ENCODE measurements at regions not wholly inside any gene's neighbourhood (a gene's known extent, or its start where the extent isn't known, plus 50 kb on each side); places are given as distances from the start of the nearest gene placed in this dataset.
"Not testable (repeated sequence)": the region's sequence is repeated elsewhere in the genome, so short reads cannot be mapped to it uniquely, and the experiment has no call there.

DNA sequence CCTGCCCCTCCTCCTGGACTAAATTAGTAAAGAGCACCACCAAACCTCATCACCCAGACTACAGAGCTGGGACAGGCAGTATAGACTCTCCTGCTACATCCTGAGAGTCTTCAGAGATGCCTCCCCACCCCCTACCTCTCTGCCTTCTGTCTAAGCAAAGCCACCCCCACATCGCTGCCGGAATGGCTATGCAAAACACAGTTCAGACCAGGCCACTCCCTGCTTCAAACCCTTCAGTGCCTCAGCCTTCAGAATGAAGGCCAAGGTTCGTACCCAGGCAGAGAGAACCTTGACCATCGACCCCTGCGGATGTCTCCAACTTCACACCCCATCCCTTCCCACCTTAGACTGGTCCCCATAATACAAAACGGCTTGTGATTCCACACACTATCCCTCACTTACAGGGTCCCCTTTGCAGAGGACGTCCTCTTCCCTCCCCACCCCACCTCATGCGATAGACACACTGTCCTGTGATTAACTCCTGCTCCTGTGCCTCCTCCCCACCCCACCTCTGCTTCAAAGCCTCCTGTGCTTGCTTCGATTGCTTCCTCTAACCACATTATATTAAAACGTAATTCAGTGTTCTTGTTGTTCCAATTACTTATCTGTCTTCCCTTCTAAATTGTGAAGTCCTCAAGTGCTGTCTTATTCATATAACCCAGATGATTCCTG lies 175.3 kb downstream of the UACA start:
- no peak overlapping the region for H3K9ac ChIP-seq
- TF ChIP-seq, protein P1, sequence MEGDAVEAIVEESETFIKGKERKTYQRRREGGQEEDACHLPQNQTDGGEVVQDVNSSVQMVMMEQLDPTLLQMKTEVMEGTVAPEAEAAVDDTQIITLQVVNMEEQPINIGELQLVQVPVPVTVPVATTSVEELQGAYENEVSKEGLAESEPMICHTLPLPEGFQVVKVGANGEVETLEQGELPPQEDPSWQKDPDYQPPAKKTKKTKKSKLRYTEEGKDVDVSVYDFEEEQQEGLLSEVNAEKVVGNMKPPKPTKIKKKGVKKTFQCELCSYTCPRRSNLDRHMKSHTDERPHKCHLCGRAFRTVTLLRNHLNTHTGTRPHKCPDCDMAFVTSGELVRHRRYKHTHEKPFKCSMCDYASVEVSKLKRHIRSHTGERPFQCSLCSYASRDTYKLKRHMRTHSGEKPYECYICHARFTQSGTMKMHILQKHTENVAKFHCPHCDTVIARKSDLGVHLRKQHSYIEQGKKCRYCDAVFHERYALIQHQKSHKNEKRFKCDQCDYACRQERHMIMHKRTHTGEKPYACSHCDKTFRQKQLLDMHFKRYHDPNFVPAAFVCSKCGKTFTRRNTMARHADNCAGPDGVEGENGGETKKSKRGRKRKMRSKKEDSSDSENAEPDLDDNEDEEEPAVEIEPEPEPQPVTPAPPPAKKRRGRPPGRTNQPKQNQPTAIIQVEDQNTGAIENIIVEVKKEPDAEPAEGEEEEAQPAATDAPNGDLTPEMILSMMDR (IDR thresholded peaks at IDR 0.05): no peak
- H3K9me3 ChIP-seq (ENCODE audit: control insufficient read depth, low read length): no peaks in the 10 kb centered on the region
- no peak overlapping the region for H3K4me3 ChIP-seq (ENCODE audit: low read depth, low read length)
- no peak overlapping the region for H3K27ac ChIP-seq
- no peaks in the 10 kb centered on the region for H3K79me2 ChIP-seq
- H3K4me1 ChIP-seq: no peaks in the 10 kb centered on the region
- no peaks in the 10 kb centered on the region for H3K36me3 ChIP-seq (ENCODE audit: control insufficient read depth, insufficient read depth, low read length)
- no peak overlapping the region for H2AFZ ChIP-seq
- H3K4me2 ChIP-seq (ENCODE audit: low read length): no peak overlapping the region
- H3K27me3 ChIP-seq (ENCODE audit: control insufficient read depth, insufficient read depth, low read length): no peaks in the 10 kb centered on the region

DNA sequence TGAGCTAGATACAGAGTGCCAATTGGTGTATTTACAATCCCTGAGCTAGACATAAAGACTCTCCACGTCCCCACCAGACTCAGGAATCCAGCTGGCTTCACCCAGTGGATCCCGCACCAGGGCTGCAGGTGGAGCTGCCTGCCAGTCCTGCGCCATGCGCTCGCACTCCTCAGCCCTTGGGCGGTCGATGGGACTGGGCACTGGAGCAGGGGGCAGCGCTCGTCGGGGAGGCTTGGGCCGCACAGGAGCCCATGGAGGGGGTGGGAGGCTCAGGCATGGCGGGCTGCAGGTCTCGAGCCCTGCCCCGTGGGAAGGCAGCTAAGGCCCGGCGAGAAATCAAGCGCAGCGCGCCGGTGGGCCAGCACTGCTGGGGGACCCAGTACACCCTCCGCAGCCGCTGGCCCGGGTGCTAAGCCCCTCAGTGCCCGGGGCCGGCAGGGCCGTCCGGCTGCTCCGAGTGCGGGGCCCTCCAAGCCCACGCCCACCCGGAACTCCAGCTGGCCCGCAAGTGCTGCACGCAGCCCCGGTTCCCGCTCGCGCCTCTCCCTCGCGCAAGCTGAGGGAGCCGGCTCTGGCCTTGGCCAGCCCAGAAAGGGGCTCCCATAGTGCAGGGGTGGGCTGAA lies 176.2 kb downstream of the UACA start:
- not testable (repeated sequence) for H3K4me1 ChIP-seq; H3K9me3 ChIP-seq (ENCODE audit: control insufficient read depth, low read length); H3K36me3 ChIP-seq (ENCODE audit: control insufficient read depth, insufficient read depth, low read length); H3K79me2 ChIP-seq; H3K4me2 ChIP-seq (ENCODE audit: low read length); H3K27ac ChIP-seq; H3K9ac ChIP-seq; H2AFZ ChIP-seq; H3K4me3 ChIP-seq (ENCODE audit: low read depth, low read length); H3K27me3 ChIP-seq (ENCODE audit: control insufficient read depth, insufficient read depth, low read length)

DNA sequence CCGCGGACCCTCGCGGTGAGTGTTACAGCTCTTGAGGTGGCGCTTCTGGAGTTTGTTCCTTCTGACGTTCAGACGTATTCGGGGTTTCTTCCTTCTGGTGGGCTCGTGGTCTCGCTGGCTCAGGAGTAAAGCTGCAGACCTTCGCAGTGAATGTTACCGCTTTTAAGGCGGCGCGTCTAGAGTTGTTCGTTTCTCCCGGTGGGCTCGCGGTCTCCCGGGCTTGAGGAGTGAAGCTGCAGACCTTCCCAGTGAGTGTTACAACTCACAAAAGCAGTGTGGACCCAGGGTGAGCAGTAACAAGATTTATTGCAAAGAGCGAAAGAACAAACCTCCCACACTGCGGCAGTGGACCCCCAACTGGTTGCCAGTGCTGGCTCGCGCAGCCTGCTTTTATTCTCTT lies 177.1 kb downstream of the UACA start:
- TF ChIP-seq, protein P1 (IDR thresholded peaks at IDR 0.05): no peak

DNA sequence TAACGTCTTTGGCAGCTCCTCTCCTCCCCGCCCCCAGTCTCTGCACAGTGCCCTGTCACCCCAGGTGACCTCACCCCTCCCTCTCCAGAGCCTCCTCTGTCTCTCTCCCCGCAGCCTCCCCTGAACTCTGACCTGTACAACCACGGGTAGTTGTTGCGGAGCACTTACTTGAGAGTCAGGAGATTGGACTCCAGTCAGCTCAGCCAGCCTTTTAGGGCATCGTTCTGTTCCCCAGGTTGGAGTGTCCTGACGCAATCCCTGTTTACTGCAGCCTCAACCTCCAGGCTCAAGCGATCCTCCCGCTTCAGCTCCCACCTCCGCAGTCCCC lies 177.7 kb downstream of the UACA start:
- Histone ChIP-seq H2AFZ (no peak overlapping the region), H3K79me2 (no peaks in the 10 kb centered on the region), H3K9ac (no peak overlapping the region), H3K9me3 (ENCODE audit: control insufficient read depth, low read length) (no peaks in the 10 kb centered on the region), H3K36me3 (ENCODE audit: control insufficient read depth, insufficient read depth, low read length) (no peaks in the 10 kb centered on the region), H3K4me2 (ENCODE audit: low read length) (no peak overlapping the region), H3K27me3 (ENCODE audit: control insufficient read depth, insufficient read depth, low read length) (no peaks in the 10 kb centered on the region), H3K4me3 (ENCODE audit: low read depth, low read length) (no peak overlapping the region), H3K4me1 (no peaks in the 10 kb centered on the region), H3K27ac (no peak overlapping the region)
- TF ChIP-seq, protein P1 (IDR thresholded peaks at IDR 0.05): no peak

More for the DNA sequence above, 177.1 kb downstream of the UACA start:
- Histone ChIP-seq H3K27me3 (ENCODE audit: control insufficient read depth, insufficient read depth, low read length) (no peaks in the 10 kb centered on the region), H3K4me2 (ENCODE audit: low read length) (no peak overlapping the region), H3K9ac (no peak overlapping the region), H3K36me3 (ENCODE audit: control insufficient read depth, insufficient read depth, low read length) (no peaks in the 10 kb centered on the region), H3K4me3 (ENCODE audit: low read depth, low read length) (no peak overlapping the region), H3K27ac (no peak overlapping the region), H2AFZ (no peak overlapping the region), H3K79me2 (no peaks in the 10 kb centered on the region), H3K4me1 (no peaks in the 10 kb centered on the region), H3K9me3 (ENCODE audit: control insufficient read depth, low read length) (no peaks in the 10 kb centered on the region)

DNA sequence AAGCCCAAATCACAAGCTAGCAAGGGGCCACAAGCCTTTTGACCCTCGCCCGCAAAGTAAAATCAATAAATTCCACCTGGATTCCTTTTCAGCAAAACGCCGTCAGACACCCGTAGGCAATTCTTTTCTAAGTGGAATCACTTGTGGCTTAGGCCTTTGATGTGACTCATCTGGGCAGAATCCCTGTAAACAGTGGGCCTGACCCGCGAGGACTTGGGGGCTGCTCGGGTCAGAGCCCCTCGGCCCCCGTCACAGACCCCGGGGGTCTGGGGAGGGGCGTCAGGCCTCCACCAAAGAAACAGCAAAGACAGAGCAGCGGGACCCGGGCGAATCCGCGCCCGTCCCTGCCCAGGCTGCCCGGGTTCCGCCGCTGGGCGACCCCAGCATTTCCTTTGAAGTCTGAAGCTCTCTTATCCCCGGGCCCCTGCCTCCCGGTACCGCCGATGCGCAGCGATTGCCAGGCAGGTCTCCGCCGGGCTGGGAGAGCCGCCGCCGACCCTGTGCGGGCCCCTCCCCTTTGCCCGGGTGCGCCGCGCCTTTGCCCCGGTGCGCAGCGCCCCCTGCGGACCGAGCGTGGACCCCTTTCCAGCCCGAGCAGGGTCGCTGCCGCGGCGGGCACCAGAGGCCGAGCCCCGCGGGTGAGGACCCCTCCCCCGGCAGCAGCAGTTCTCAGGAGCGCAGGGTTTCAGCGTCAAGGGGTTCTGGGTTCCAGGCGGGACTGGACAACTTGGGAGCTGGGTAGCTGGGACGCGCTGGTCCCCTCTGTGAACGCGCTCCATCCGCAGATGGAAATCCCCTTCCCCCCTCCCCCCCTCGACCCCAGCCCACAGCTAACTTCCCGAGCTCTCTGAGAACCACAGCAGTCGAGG lies 178.3 kb downstream of the UACA start:
- no peaks in the 10 kb centered on the region for H3K27me3 ChIP-seq (ENCODE audit: control insufficient read depth, insufficient read depth, low read length)
- H3K9me3 ChIP-seq (ENCODE audit: control insufficient read depth, low read length): no peaks in the 10 kb centered on the region
- H2AFZ ChIP-seq: peak overlapping the region; percentile 33
- H3K27ac ChIP-seq: no peak overlapping the region
- TF ChIP-seq, protein P1 (IDR thresholded peaks at IDR 0.05): no peak
- H3K9ac ChIP-seq: no peak overlapping the region
- H3K79me2 ChIP-seq: no peaks in the 10 kb centered on the region
- no peaks in the 10 kb centered on the region for H3K4me1 ChIP-seq
- no peaks in the 10 kb centered on the region for H3K36me3 ChIP-seq (ENCODE audit: control insufficient read depth, insufficient read depth, low read length)
- no peak overlapping the region for H3K4me2 ChIP-seq (ENCODE audit: low read length)
- H3K4me3 ChIP-seq (ENCODE audit: low read depth, low read length): no peak overlapping the region

Data from parathyroid adenoma (tissue), 2 donors.